Body of pancreas (tissue), 4 donors: ENCODE measurements at regions not wholly inside any gene's neighbourhood (a gene's known extent, or its start where the extent isn't known, plus 50 kb on each side); places are given as distances from the start of the nearest gene placed in this dataset.

Source experiments
- CTCF ChIP-seq, 7 experiments: fragments of 450-650 bp in 4 of 7; fragments of 200-600 bp in 3 of 7; sonication (generic) in 3 of 7; IDR thresholded peaks; one replicate each; pipeline ENCODE4 v1.5.1; 2016 to 2019; ENCODE audit warnings: antibody characterized with exemption in 7 of 7
- POLR2A ChIP-seq, 3 donors: fragments of 450-650 bp; IDR thresholded peaks; one replicate each; pipeline ENCODE4 v1.6.1; 2016; ENCODE audit warnings: antibody characterized with exemption in 3 of 3, mild to moderate bottlenecking in 2 of 3

GRCh38 chr6:56803594-56803993 is 151.3 kb upstream of the BEND6 start:
- TF ChIP-seq CTCF (IDR thresholded peaks at IDR 0.05) (no peak), POLR2A (IDR thresholded peaks at IDR 0.05) (no peak)
